Uterus (tissue), 2 donors: ENCODE measurements at regions not wholly inside any gene's neighbourhood (a gene's known extent, or its start where the extent isn't known, plus 50 kb on each side); places are given as distances from the start of the nearest gene placed in this dataset.

ENCODE experiments used
- POLR2A ChIP-seq, 2 donors: fragments of 450-650 bp; IDR thresholded peaks; one replicate each; pipeline ENCODE4 v1.6.1; 2016; ENCODE audit warnings: antibody characterized with exemption in 2 of 2, mild to moderate bottlenecking in 1 of 2, moderate library complexity in 1 of 2
- TF ChIP-seq, protein P1 (sequence below), 4 experiments: fragments of 200-600 bp in 2 of 4; fragments of 450-650 bp in 2 of 4; sonication (generic) in 2 of 4; IDR thresholded peaks; one replicate each; pipeline ENCODE4 v1.5.1; 2016 to 2019; ENCODE audit warnings: antibody characterized with exemption in 4 of 4, mild to moderate bottlenecking in 2 of 4, moderate library complexity in 1 of 4

DNA sequence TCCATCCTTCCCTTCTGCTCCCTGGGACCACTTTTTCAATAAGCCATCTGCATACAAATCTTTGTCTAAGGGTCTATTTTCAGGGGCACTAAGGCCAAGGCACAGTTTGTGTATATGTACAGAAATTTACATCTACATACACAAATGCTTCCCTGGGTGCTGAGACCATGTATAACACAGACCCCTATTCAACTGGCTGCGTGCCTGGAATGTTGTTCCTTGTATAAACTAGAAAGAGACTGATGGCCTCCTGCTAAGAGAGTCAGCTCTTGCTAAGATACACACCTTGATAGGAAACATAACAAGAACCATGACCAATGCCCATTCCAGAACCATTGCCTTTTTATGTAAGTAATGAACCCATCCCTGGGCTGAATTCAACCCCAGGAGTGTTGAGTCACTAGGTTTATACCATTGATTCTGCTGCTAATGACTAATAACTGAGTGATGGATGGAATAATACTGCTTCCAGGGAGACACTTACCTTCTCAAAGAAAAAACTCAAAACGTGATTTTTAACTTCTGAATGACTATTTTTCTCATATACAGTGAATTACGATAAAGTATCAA lies 290.7 kb downstream of the FGFR2 start:
- TF ChIP-seq, protein P1, sequence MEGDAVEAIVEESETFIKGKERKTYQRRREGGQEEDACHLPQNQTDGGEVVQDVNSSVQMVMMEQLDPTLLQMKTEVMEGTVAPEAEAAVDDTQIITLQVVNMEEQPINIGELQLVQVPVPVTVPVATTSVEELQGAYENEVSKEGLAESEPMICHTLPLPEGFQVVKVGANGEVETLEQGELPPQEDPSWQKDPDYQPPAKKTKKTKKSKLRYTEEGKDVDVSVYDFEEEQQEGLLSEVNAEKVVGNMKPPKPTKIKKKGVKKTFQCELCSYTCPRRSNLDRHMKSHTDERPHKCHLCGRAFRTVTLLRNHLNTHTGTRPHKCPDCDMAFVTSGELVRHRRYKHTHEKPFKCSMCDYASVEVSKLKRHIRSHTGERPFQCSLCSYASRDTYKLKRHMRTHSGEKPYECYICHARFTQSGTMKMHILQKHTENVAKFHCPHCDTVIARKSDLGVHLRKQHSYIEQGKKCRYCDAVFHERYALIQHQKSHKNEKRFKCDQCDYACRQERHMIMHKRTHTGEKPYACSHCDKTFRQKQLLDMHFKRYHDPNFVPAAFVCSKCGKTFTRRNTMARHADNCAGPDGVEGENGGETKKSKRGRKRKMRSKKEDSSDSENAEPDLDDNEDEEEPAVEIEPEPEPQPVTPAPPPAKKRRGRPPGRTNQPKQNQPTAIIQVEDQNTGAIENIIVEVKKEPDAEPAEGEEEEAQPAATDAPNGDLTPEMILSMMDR (IDR thresholded peaks at IDR 0.05): no peak
- TF ChIP-seq POLR2A (IDR thresholded peaks at IDR 0.05): no peak
